Loucy (cell line): ENCODE measurements at regions not wholly inside any gene's neighbourhood (a gene's known extent, or its start where the extent isn't known, plus 50 kb on each side); places are given as distances from the start of the nearest gene placed in this dataset.

ENCODE experiments used
- CTCF ChIP-seq: fragments of 200-600 bp; sonication (generic); conservative IDR thresholded peaks from 2 replicates; pipeline ENCODE4 v1.5.1; 2014; ENCODE audit warnings: mild to moderate bottlenecking, antibody characterized with exemption, low read length
- EZH2phosphoT487 ChIP-seq: fragments of 200-600 bp; IDR thresholded peaks from 2 replicates; pipeline ENCODE4 v1.6.1; 2018; ENCODE audit warnings: antibody characterized with exemption, mild to moderate bottlenecking, moderate library complexity, borderline replicate concordance

- no peak for TF ChIP-seq EZH2phosphoT487
- TF ChIP-seq CTCF, result no peak
Measured at GRCh38 chr4:189837471-189837870, 103.2 kb upstream of the FRG1 start.
